ENCODE measurements at regions not wholly inside any gene's neighbourhood (a gene's known extent, or its start where the extent isn't known, plus 50 kb on each side); places are given as distances from the start of the nearest gene placed in this dataset.

- no peak overlapping the region for H3K4me3 ChIP-seq (ENCODE audit: low read depth, low read length)
- no peak for TF ChIP-seq CTCF (IDR thresholded peaks at IDR 0.05; ENCODE audit: insufficient read depth, low read depth, low read length)
- DNase-seq (ENCODE audit: low read depth): no peak
These were observed 759.6 kb upstream of the TMEM132C start for GRCh38 chr12:127507341-127507740.

GRCh38 chr12:127509066-127509778 lies 757.7 kb upstream of the TMEM132C start:
- DNase-seq (ENCODE audit: low read depth): peak; percentile 27
- TF ChIP-seq CTCF (IDR thresholded peaks at IDR 0.05; ENCODE audit: insufficient read depth, low read depth, low read length): no peak
- H3K4me3 ChIP-seq (ENCODE audit: low read depth, low read length): no peak overlapping the region

GRCh38 chr12:127515941-127516340 lies 751.0 kb upstream of the TMEM132C start:
- H3K4me3 ChIP-seq (ENCODE audit: low read depth, low read length): no peak overlapping the region
- DNase-seq (ENCODE audit: low read depth): no peak
- no peak for TF ChIP-seq CTCF (IDR thresholded peaks at IDR 0.05; ENCODE audit: insufficient read depth, low read depth, low read length)

- no peak for TF ChIP-seq CTCF (IDR thresholded peaks at IDR 0.05; ENCODE audit: insufficient read depth, low read depth, low read length)
- peak; percentile 2 for DNase-seq (ENCODE audit: low read depth)
- no peak overlapping the region for H3K4me3 ChIP-seq (ENCODE audit: low read depth, low read length)
These were observed 750.5 kb upstream of the TMEM132C start for GRCh38 chr12:127516467-127516866.

GRCh38 chr12:127519779-127520178 lies 747.2 kb upstream of the TMEM132C start:
- no peak for TF ChIP-seq CTCF (IDR thresholded peaks at IDR 0.05; ENCODE audit: insufficient read depth, low read depth, low read length)
- DNase-seq (ENCODE audit: low read depth): no peak
- no peak overlapping the region for H3K4me3 ChIP-seq (ENCODE audit: low read depth, low read length)

GRCh38 chr12:127526925-127527324 lies 740.0 kb upstream of the TMEM132C start:
- TF ChIP-seq CTCF (IDR thresholded peaks at IDR 0.05; ENCODE audit: insufficient read depth, low read depth, low read length): no peak
- no peak for DNase-seq (ENCODE audit: low read depth)
- H3K4me3 ChIP-seq (ENCODE audit: low read depth, low read length): no peak overlapping the region

- TF ChIP-seq CTCF (IDR thresholded peaks at IDR 0.05; ENCODE audit: insufficient read depth, low read depth, low read length): no peak
- no peak for DNase-seq (ENCODE audit: low read depth)
- H3K4me3 ChIP-seq (ENCODE audit: low read depth, low read length): no peak overlapping the region
These were observed 738.4 kb upstream of the TMEM132C start for GRCh38 chr12:127528551-127528950.
